Stimulated activated CD8-positive, alpha-beta memory T cell treated with anti-CD3 and anti-CD28 coated beads, Interleukin-7, amount 100 ng/mL, for 4 hours (primary cell): ENCODE measurements at regions not wholly inside any gene's neighbourhood (a gene's known extent, or its start where the extent isn't known, plus 50 kb on each side); places are given as distances from the start of the nearest gene placed in this dataset.
"Not testable (repeated sequence)": the region's sequence is repeated elsewhere in the genome, so short reads cannot be mapped to it uniquely, and the experiment has no call there.

ENCODE experiments used
- DNase-seq, 2 donors: peaks; one replicate each; pipeline ENCODE4 v3.0.0-alpha.2; 2020; ENCODE audit warnings: low read depth in 2 of 2

- no peak for DNase-seq
Observed at GRCh38 chr5:163162645-163163044, 274.8 kb upstream of the CCNG1 start.

GRCh38 chr5:163163858-163164257 is 273.5 kb upstream of the CCNG1 start:
- DNase-seq = no peak

DNA sequence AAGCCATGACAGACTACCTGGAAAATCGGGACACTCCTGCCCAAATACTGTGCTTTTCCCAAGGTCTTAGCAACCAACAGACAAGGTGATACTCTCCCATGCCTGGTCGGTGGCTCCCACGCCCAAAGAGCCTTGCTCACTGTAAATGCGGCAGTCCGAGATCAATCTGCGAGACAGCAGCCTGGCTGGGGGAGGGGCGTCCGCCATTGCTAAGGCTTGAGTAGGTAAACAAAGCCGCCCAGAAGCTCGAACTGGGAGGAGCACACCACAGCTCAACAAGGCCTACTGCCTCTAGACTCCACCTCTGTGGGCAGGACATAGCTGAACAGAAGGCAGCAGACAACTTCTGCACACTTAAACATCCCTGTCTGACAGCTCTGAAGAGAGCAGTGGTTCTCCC is 272.1 kb upstream of the CCNG1 start:
- DNase-seq = no peak

- not testable (repeated sequence) for DNase-seq
Observed at GRCh38 chr5:163170161-163170560, 267.2 kb upstream of the CCNG1 start.

DNA sequence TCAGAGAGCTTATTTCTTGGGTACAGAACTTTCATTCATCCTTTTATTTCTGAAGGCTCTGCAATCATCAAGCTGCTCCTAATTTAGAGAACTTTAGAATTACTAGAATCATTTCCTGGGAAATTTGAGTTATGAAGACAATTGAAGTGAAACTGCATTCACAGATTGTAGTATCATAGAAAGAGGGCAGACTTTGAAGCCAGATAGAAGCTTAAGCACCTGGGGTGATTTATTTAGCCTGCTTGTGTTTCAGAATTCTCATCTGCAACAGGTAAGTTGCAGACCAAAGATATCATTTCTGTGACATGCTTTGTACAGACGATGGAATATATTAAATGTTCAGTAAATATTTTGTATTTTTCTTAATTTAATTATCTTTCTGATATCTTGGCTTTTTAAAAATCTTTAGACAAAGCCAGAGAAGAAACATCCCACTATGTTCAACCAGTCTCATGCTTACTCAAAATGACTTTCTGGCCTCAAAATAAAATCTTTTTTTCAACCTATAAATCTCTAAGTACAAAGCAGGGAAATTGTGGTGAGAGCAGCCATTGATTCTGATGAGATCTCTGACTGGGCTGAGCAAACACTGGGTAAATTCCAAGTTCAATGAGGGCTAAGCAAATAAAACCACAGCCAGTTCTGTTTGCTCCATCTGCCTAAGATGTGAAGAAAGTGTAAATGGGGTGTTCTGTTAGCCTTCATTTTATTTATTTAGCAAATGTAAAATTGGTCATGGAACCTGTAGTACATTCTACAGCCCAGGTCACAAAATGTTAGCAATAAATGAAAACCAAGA is 264.7 kb upstream of the CCNG1 start:
- DNase-seq = no peak

GRCh38 chr5:163177971-163178370 is 259.4 kb upstream of the CCNG1 start:
- DNase-seq = no peak

- DNase-seq = no peak
Observed at GRCh38 chr5:163185315-163185714, 252.1 kb upstream of the CCNG1 start.

GRCh38 chr5:163189023-163189553 is 248.3 kb upstream of the CCNG1 start:
- no peak for DNase-seq

GRCh38 chr5:163190283-163190682 is 247.1 kb upstream of the CCNG1 start:
- no peak for DNase-seq

DNA sequence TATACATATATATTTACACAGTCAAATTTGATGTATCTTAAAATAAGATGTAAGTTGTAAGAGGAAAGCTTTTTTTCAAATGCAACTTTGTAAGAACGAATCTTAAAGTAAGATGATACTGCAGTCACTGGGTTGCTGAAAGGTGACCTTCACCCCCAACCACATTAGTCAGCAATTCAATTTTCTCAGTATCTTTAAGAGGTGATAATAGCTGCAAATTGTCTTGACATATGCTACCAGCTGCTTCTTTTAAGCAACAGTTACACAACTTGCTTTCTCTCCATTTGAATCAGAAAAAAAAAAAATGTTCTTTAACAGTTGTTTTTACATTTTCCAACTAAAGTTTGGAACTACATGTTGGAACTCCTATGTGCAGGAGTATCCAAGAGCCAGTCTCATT is 246.6 kb upstream of the CCNG1 start:
- DNase-seq = no peak

DNA sequence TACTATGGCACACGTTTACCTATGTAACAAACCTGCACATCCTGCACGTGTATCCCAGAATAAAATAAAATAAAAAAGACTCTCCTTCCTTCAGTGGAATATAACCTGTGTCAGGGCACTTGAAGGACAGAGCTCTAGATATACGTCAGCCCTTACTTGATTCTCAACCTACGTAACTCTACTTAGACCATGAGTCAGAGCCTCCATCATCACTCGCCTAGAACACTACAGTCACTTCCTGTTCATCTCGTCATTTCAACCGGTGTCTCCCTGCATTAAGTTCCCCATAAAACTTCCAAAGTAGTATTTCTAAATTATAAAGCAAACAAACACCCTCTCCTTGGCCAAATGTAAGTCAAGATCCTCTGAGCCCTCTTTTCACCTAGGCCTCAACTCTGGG is 243.5 kb upstream of the CCNG1 start:
- DNase-seq = no peak

DNA sequence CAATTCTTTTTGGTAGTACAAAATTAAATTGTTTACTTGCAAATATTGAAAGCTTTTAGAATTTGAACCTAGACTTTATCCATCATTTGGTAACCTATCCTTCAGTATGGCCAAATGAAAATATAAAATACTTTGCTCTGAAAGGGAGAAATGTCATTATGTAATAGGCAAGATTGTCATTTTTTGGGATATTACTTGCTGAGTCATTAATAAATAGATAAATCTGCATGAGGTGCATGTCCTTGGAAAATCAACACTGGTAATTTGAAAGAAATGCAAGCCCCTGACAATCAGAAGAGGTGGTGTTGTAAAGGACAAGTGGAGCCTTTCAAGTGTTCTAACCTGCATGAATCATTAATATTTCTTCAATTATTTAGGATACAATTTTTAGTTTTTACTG is 231.8 kb upstream of the CCNG1 start:
- DNase-seq = no peak

DNA sequence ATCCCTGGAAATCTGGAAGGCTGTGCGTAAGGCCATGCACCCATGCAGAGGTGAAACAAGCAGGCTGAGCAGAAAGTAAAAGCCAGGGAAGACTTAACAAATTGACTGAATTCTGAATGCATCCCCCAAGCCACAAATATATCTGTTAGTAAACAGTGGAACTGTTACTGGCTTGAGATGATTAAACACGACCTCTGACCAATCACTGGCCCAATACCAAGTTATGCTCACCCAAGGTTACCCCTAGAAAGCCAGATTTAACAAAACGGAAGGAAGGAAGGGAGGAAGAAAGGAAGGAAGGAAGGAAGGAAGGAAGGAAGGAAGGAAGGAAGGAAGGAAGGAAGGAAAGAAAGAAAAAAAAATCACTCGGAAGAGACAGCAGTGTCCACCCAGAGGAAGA is 215.8 kb upstream of the CCNG1 start:
- no peak for DNase-seq

DNA sequence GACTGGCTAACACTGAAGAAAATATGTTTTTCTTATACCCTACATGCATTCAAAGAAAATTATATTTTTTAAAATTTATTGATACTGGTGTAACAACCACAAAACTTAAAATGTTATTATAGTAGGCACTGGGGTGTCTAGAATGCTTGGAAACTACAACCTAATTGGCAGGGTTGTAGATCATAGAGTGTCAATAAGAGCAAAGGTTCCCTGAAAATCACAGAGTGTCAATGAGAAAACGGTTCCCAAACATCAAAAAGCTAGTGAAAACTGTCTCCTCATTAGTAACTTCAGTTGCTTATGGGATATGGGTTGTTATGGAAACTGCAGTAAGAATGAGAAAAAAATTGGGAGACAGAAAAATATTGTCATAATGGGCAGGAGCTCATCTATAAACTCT is 214.4 kb upstream of the CCNG1 start:
- no peak for DNase-seq

DNA sequence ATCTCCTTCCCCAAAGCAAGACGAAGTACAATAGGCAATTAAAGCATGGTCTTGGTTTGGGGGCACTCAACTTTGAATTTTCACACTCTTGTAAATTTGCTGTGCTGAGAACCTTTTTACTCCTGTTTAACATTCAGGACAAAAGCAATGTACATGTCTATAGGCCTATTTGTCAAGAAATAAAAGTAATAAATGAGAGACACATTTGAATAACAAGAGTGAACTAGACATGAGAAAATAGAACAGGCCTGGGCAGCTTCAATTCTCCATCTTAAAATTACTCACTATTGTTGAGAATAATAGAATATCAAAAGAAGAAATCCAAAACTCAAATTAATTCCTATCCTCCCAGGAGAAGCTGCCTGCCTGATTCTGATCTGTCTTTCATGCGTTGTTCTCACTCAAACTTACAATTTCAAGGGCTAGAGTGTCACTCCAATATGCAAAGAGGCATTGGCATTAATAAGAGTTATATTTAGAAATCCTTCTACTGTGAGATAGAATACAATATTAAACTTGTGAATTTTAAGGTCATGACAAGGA is 192.9 kb upstream of the CCNG1 start:
- DNase-seq = no peak

DNA sequence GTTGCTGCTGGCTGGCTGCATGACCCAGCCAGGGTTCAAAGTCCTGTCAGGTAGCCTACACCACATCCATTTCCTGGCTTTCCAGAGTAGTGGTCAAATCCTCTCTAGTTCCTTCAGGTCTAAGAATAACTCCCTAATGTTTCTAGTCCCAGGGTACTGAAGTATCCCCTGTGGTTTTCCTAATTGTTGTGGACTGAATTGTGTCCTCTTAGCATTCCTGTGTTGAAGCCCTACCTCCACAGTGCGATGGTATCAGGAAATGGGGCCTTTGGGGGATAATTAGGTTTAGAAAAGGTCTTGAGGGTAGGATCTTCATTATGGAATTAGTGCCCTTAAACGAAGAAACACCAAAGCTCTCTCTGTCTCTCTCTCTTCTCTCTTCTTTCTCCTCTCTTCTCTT is 191.8 kb upstream of the CCNG1 start:
- no peak for DNase-seq

DNA sequence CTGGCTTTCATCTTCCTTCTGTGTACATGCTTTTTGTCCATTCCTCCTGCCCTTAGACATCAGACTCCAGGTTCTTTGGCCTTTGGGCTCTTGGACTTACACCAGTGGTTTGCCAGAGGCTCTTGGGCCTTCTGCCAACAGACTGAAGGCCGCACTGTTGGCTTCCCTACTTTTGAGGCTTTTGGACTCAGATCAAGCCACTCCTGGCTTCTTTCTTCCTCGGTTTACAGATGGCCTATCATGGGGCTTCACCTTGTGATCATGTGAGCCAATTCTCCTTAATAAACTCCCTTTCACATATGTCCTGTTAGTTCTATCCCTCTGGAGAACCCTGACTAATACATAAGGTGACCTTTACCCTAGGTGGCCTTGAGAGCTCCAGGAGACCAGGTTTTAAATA is 189.1 kb upstream of the CCNG1 start:
- DNase-seq = no peak

DNA sequence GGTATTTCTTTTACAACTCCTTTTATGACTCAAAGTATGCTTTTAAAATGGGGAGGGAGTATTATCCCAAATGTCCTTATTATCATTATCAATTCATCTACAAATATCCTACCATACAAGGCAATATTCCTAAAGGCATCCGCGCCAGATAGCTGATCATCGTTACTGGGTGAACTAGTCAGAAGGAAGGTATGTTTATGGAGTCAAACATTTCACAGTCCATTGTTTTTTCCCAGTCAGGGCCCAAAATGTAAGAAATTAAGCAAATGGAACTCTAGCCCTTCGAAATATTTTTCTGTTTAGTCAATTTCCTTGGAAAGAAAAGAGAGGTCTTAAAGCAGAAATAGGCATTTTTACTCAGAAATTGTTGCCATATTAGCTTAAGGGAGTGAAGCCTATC is 188.5 kb upstream of the CCNG1 start:
- DNase-seq = no peak

DNA sequence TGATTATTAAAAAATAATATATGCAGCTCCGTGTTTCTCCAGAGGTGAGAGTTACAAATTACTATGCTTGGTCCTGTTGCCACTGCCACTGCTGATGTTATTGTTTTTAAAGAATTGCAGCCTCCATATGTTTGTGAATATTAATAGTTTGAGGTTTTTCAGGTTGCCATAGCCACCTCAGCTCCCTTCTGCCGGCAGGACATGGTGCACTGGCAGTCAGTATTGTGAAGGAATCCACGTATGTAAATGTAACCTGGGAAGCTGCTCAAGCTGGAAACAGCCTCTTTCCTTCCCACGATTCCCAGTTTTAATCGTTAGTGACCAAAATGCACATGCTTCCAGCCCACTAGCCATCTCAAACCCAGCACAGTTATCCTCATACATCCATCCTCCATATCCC is 184.4 kb upstream of the CCNG1 start:
- DNase-seq = no peak

GRCh38 chr5:163259495-163259894 is 177.9 kb upstream of the CCNG1 start:
- no peak for DNase-seq

- no peak for DNase-seq
Observed at GRCh38 chr5:163260471-163260870, 176.9 kb upstream of the CCNG1 start.

DNA sequence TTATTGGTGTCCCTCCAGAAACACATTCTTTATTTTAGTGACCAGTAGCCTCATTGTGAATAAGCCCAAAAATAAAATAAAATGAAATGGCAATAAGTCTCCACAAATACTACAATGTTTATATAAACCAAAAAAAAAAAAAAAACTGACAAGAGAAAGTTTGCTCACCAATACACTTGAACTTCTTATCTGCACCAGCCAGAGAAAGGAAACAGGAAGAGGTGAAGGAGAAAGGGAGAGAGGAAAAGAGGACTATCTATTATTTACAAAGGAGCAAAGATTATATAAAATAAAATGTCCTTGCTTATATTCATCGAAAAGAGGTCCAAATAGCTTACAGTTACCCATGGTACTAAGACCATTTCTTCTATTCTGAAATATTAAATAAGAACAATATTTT is 176.4 kb upstream of the CCNG1 start:
- no peak for DNase-seq

GRCh38 chr5:163261647-163262269 is 175.6 kb upstream of the CCNG1 start:
- DNase-seq = no peak
